Naive B cell (primary cell): ENCODE measurements at regions not wholly inside any gene's neighbourhood (a gene's known extent, or its start where the extent isn't known, plus 50 kb on each side); places are given as distances from the start of the nearest gene placed in this dataset.
"Not testable (repeated sequence)": the region's sequence is repeated elsewhere in the genome, so short reads cannot be mapped to it uniquely, and the experiment has no call there.

Source experiments
- ATAC-seq, 2 donors: fragments of 150-1000 bp; cut with Tn5 transposase; 2 replicates each; pipeline ENCODE4 v1.10.0; 2021; ENCODE audit warnings: low read depth in 2 of 2, mild to moderate bottlenecking in 2 of 2, moderate library complexity in 2 of 2
- DNase-seq: peaks from one replicate; pipeline ENCODE4 v3.0.0; 2022
- H3K27ac Mint-ChIP-seq, 6 donors: one replicate each; pipeline ENCODE4 v1.8.0; 2020 to 2022; ENCODE audit warnings: mild to moderate bottlenecking in 6 of 6, mixed read lengths in 6 of 6, moderate library complexity in 5 of 6, inconsistent platforms in 2 of 6
- H3K27me3 Mint-ChIP-seq, 3 donors: one replicate each; pipeline ENCODE4 v1.8.0; 2021 to 2022; ENCODE audit warnings: mixed read lengths in 3 of 3, mild to moderate bottlenecking in 1 of 3
- H3K36me3 Mint-ChIP-seq, 2 donors: one replicate each; pipeline ENCODE4 v1.8.0; 2020 to 2022; ENCODE audit warnings: mixed read lengths in 2 of 2, inconsistent platforms in 1 of 2, mild to moderate bottlenecking in 1 of 2
- H3K4me1 Mint-ChIP-seq, 3 donors: one replicate each; pipeline ENCODE4 v1.8.0; 2020 to 2022; ENCODE audit warnings: mixed read lengths in 3 of 3, inconsistent platforms in 1 of 3, mild to moderate bottlenecking in 1 of 3, moderate library complexity in 1 of 3
- H3K4me3 Mint-ChIP-seq, 8 donors: one replicate each; pipeline ENCODE4 v1.8.0; 2020 to 2022; ENCODE audit warnings: mild to moderate bottlenecking in 8 of 8, mixed read lengths in 8 of 8, moderate library complexity in 8 of 8, inconsistent platforms in 2 of 8
- H3K9me3 Mint-ChIP-seq, 7 donors: one replicate each; pipeline ENCODE4 v1.8.0; 2020 to 2022; ENCODE audit warnings: mixed read lengths in 7 of 7, mild to moderate bottlenecking in 5 of 7, inconsistent platforms in 2 of 7, moderate library complexity in 1 of 7

DNA sequence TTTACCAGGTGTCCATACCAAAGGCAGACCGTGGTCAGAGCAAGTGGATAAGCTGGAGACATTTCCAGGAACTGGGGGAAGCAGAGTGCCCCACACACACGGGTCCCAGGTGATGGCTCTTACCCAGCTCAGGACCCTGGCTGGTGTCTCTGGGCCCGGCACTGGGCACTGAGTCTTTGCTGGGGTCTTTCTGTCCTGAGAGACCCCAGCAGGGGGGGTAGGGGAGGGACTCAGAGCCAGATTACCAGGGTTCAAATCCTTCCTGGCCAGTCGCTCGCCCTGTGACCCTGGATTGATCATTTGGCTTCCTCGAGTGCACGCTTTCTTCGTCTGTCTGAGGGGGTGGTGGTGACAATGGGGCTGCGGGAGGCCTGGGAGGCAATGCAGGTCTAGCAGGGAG lies 95.7 kb downstream of the PLXNA1 start:
- no peak for DNase-seq

DNA sequence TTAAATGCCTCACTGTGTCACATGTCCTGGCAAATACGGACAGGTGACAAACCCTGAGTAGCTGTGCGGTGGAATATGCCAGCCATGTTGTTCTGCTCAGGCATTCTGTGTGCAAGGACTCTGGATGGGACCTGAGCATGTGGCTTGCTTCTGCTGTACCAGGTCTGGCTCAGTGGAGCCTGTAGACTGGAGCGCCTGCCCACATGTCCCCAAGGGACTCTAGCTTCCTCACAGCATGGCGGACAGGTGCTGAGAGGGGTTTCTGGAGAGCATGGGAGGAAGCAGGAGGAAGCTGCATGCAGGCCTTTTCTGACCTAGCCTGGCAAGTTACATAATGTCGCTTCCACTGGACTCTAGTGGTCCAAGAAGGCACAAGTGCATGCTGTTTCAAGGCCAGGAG lies 96.3 kb downstream of the PLXNA1 start:
- Mint-ChIP-seq H3K27ac (no peak overlapping the region), H3K4me1 (peaks cover 0 to 12% (median 7%) of the 10 kb centered on the region in 3 donors), H3K36me3 (no peaks in the 10 kb centered on the region), H3K27me3 (peaks cover 13 to 37% (median 36%) of the 10 kb centered on the region in 3 donors), H3K4me3 (no peak overlapping the region), H3K9me3 (peaks cover 0 to 9% (median 0%) of the 10 kb centered on the region in 7 donors)
- ATAC-seq (no peak), DNase-seq (no peak)

More for the DNA sequence above, 95.7 kb downstream of the PLXNA1 start:
- no peak overlapping the region for H3K27ac Mint-ChIP-seq
- H3K4me3 Mint-ChIP-seq = no peak overlapping the region
- ATAC-seq = no peak
- H3K4me1 Mint-ChIP-seq = peaks cover 0 to 14% (median 8%) of the 10 kb centered on the region in 3 donors
- peaks cover 0 to 9% (median 0%) of the 10 kb centered on the region in 7 donors for H3K9me3 Mint-ChIP-seq
- H3K36me3 Mint-ChIP-seq = no peaks in the 10 kb centered on the region
- peaks cover 8 to 32% (median 30%) of the 10 kb centered on the region in 3 donors for H3K27me3 Mint-ChIP-seq

DNA sequence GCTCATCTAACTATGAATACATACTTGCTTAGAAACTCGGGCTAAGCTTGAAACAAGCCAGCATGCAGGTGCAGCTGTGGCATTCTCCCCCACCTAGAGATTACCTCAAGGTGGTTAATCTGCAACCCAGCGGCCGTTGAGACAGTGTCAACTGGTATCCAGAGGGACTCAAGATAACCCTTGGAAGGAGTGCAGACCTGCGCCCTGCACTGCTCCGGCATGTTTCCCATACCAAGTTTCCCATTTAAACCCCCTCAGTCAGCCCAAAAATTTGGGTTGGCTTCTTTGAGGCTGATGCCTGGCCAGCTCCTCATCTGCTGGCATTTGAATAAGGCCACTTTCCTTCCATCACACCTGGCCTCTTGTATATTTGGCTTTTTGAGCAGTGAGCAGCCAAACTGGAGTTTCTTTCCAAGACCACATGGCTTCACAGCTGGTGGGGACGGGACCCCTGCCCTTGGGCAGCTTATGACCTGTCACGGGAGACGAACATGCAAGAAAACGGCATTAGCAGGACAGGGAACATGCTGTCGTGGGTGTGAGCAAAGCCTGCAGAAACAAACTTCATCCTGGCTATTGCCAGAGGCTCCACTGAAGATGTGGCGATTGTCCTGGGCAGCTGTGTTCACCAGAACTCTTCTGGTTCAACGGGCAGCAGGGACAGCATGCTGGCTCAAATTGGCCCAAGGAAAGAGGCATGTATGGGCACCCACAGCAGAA lies 98.2 kb downstream of the PLXNA1 start:
- no peak overlapping the region for H3K27ac Mint-ChIP-seq
- no peak overlapping the region for H3K4me3 Mint-ChIP-seq
- DNase-seq = no peak
- H3K27me3 Mint-ChIP-seq = peaks cover 13 to 44% (median 43%) of the 10 kb centered on the region in 3 donors
- no peaks in the 10 kb centered on the region for H3K36me3 Mint-ChIP-seq
- no peak for ATAC-seq
- no peaks in the 10 kb centered on the region for H3K4me1 Mint-ChIP-seq
- H3K9me3 Mint-ChIP-seq = peaks cover 0 to 3% (median 0%) of the 10 kb centered on the region in 7 donors

DNA sequence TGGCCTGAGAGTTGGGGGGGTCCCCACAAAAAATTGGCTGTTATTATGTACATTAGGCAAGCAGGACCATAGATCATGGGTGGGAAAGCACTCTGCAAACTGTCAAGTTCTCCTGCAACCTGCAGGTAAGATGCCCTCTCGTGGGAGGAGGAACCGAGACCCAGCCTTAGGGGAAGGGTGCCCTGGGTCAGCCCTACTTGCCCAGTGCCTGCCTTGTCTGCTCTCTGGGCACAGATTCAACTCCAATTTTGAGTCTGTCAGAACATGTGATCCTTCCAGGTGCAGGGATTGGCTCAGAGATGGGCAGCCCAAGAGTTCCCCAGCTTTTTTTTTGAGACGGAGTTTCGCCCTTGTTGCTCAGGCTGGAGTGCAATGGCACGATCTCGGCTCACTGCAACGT lies 99.2 kb downstream of the PLXNA1 start:
- H3K27ac Mint-ChIP-seq = no peak overlapping the region
- ATAC-seq (no peak), DNase-seq (no peak)
- H3K9me3 Mint-ChIP-seq = peaks cover 0 to 3% (median 0%) of the 10 kb centered on the region in 7 donors
- no peaks in the 10 kb centered on the region for H3K36me3 Mint-ChIP-seq
- peaks cover 13 to 51% (median 38%) of the 10 kb centered on the region in 3 donors for H3K27me3 Mint-ChIP-seq
- no peak overlapping the region for H3K4me3 Mint-ChIP-seq
- no peaks in the 10 kb centered on the region for H3K4me1 Mint-ChIP-seq

DNA sequence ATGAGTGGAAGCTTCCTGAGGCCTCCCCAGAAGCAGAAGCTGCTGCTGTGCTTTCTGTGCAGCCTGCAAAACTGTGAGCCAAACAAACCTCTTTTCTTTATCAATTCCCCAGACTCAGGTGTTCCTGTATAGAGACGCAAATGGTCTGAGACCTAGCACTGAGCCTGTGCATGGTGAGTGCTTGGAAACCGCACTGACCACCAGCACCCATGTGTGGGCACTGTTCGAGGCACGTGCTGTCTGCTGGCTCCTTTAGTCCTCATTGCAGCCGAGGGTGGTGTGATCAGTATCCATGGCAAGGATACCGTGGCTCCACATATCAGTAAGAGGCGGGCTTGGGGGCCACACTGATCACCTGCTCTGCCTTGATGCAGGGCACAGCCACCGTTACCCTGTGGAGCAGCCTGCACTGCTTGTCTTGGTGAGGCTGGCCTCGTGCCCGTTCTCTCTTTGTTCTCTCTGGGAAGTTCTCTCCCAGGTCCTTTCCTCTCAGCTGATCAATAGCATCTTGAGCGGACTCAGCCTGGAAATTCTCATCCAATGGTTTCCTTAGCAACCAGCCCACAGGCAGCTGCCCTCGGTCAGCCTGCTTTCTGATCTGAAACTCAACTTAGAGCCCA lies 101.0 kb downstream of the PLXNA1 start:
- H3K9me3 Mint-ChIP-seq = peaks cover 0 to 3% (median 0%) of the 10 kb centered on the region in 7 donors
- H3K4me3 Mint-ChIP-seq = no peak overlapping the region
- DNase-seq (no peak), ATAC-seq (no peak)
- peaks cover 13 to 51% (median 43%) of the 10 kb centered on the region in 3 donors for H3K27me3 Mint-ChIP-seq
- no peak overlapping the region for H3K27ac Mint-ChIP-seq
- H3K36me3 Mint-ChIP-seq = no peaks in the 10 kb centered on the region
- H3K4me1 Mint-ChIP-seq = no peaks in the 10 kb centered on the region

DNA sequence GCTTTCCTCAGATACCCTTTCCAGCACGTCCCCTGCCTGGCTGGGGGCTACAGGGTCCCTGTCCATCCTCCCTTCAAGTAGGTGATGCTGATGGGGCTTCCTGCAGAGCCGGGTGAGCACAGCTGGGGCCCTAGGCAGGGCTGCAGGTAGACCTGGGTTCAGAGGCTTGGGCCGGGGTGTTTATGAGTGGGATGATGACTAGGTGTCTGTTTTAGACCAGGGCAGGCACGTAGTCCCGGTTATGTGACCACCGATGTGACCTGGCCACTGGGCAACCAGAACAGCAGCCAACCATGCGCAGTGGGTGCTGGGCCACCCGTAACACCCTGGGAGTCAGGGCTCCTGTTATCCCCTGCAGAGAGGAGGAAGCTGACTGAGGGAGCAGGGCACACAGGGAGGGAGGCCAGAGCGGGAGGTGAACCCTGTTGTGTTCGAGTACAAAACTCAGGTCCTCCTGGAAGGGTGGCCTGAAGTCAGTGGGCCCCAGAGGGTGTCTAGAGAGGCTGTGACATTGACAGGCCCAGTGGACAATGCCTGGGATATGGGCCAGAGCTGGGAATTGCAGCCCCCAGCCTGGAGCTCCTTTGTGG lies 101.6 kb downstream of the PLXNA1 start:
- DNase-seq (no peak), ATAC-seq (no peak)
- no peak overlapping the region for H3K4me3 Mint-ChIP-seq
- H3K27ac Mint-ChIP-seq = no peak overlapping the region
- H3K9me3 Mint-ChIP-seq = peaks cover 0 to 3% (median 0%) of the 10 kb centered on the region in 7 donors
- H3K4me1 Mint-ChIP-seq = no peaks in the 10 kb centered on the region
- H3K36me3 Mint-ChIP-seq = no peaks in the 10 kb centered on the region
- H3K27me3 Mint-ChIP-seq = peaks cover 16 to 57% (median 48%) of the 10 kb centered on the region in 3 donors

DNA sequence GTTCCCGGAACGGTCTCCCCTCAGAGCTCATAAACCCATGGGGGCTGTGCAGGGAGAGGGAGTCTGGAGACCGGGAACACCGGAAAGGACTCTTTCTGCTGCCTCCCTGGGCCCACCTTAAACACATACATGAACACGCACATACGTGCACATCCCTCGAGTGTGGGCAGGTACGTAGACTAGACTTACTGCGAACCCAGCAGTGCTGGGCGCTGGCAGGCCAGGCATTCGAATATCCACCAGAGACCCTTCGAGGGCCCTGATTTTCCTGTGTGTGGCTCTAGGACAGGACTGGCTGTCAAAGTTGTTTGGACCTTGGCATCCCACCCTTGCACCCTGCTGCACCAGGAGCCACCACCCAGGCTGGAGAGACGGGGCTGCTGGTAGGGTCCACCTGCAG lies 102.7 kb downstream of the PLXNA1 start:
- DNase-seq = no peak
- Mint-ChIP-seq H3K36me3 (no peaks in the 10 kb centered on the region), H3K9me3 (no peaks in the 10 kb centered on the region), H3K27ac (no peak overlapping the region), H3K4me3 (no peak overlapping the region), H3K4me1 (no peaks in the 10 kb centered on the region), H3K27me3 (peaks cover 20 to 57% (median 55%) of the 10 kb centered on the region in 3 donors)
- ATAC-seq = no peak

DNA sequence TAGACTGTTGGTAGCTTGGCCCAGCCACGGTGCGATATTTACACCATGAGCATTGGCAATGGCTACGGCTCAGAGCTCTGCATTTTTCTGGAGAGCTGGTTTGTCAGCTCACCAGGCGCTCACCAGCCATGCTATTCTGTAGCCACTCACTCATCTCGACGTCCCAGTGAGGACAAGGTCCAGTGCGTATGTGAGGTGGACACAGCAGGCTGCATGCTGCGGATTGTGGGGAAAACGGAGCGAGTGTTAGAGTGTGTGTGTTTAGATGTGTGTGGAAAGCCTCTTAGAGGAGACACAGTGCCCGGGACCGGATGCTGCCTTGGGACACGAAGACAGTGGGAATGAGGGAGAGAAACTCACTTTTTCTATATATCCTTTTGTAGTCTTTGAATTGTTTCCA lies 103.7 kb downstream of the PLXNA1 start:
- Mint-ChIP-seq H3K27me3 (peaks cover 23 to 57% (median 53%) of the 10 kb centered on the region in 3 donors), H3K27ac (peak overlapping the region in 1 of 6 donors; percentile 47)
- not testable (repeated sequence) for H3K4me1 Mint-ChIP-seq, H3K36me3 Mint-ChIP-seq, H3K4me3 Mint-ChIP-seq, H3K9me3 Mint-ChIP-seq, ATAC-seq, DNase-seq

DNA sequence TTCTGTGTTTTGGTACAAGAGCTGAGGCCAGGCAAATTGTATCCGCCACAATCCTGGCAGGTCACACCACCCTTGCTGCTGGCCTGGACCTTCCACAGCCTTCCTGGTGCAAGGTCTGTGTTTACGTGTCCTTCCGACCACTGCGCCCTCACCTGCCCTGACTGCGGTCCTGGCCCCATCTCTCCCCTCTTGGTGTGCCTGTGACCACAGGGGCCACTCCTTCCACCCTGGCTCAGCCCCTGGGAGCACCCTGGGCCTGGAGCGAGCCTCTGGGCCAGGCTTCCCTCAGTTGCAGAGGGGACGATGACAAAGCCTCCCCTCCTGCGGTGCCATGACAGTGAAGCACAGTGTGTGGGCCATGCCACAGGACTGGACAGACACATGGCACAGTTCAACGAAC lies 104.5 kb downstream of the PLXNA1 start:
- DNase-seq = no peak
- no peak for ATAC-seq
- Mint-ChIP-seq H3K4me3 (no peak overlapping the region), H3K27ac (peak overlapping the region in 1 of 6 donors; percentile 14), H3K9me3 (peaks cover 0 to 3% (median 0%) of the 10 kb centered on the region in 7 donors), H3K36me3 (no peaks in the 10 kb centered on the region), H3K4me1 (no peaks in the 10 kb centered on the region), H3K27me3 (peaks cover 23 to 59% (median 54%) of the 10 kb centered on the region in 3 donors)

DNA sequence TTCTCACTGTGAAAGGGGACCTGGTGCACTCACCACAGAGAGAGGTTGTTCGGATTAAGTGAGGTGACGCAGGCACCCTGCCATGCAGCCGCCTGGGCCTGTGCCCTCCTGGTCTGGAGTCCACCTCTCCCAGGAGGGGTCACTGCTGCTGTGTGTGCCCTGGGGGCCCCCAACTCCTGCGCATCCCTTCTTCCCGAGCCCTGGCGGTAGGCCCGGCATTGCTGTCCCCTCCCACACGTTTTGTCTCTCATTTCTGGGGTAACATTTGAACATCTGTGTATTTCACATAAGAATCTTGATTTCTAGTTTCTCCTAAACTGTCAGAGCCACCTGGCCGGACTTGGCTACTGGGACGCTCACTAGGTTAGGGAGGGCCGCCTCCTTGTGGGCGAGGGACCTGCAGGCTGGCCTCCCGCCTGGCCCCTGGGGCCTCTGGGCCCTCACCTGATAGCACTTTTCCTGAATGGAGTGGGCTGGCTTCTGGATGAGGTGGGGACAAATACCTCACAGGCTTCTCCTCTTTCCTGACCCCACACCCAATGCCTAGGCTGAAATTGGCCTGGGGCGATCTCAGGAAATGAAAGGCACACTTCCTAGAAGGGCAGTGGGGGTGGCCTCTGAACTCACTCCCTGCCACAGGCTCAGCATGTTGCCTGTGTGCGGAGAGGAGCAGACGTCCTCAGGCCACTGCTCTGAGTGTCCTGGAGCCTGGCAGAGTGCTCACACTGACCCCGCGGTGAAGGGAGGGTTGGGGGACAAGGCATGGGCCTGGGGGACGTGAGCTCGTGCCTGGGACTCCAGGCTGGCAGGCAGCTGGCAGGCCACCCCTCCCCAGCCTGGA lies 104.2 kb upstream of the PRR23E start:
- Mint-ChIP-seq H3K36me3 (no peaks in the 10 kb centered on the region), H3K9me3 (peaks cover 0 to 3% (median 0%) of the 10 kb centered on the region in 7 donors), H3K27me3 (peaks cover 15 to 52% (median 49%) of the 10 kb centered on the region in 3 donors), H3K4me3 (no peak overlapping the region), H3K4me1 (no peaks in the 10 kb centered on the region), H3K27ac (no peak overlapping the region)
- ATAC-seq (no peak), DNase-seq (no peak)

DNA sequence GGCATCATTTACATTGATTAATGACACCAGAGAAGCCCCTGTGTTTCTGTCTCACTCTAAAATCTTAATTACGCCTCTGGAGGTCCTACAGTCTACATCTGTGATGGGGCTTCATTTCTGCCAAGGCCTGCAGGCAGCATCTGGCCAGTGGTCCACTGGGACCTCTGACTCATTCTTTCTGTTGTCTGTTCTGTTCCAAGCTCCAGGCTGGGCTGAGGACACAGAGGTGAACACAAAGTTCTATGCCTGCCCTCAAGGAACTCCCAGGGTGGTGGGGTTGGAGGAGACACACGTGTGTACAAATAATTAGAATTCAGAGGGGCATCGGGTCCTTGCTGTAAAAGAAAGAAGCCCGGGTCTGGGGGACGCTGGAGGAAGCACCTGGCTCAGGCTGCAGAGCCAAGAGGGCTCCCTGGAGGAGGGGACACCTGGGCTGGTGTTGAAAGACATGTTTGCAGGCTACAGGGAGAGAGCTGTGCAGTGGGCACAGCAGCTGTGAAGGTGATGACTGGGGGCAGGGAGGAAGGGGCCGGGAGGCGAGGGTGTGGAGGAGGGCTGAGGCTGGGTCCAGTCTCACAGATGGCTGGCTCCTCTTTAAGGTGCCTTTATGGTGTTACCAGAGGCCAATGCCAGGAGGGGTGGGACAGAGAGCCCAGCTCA lies 103.3 kb upstream of the PRR23E start:
- DNase-seq = no peak
- Mint-ChIP-seq H3K27ac (peak overlapping the region in 1 of 6 donors; percentile 69), H3K4me3 (no peak overlapping the region), H3K27me3 (peaks cover 10 to 44% (median 40%) of the 10 kb centered on the region in 3 donors), H3K36me3 (no peaks in the 10 kb centered on the region), H3K4me1 (no peaks in the 10 kb centered on the region), H3K9me3 (peaks cover 0 to 3% (median 0%) of the 10 kb centered on the region in 7 donors)
- ATAC-seq = no peak

DNA sequence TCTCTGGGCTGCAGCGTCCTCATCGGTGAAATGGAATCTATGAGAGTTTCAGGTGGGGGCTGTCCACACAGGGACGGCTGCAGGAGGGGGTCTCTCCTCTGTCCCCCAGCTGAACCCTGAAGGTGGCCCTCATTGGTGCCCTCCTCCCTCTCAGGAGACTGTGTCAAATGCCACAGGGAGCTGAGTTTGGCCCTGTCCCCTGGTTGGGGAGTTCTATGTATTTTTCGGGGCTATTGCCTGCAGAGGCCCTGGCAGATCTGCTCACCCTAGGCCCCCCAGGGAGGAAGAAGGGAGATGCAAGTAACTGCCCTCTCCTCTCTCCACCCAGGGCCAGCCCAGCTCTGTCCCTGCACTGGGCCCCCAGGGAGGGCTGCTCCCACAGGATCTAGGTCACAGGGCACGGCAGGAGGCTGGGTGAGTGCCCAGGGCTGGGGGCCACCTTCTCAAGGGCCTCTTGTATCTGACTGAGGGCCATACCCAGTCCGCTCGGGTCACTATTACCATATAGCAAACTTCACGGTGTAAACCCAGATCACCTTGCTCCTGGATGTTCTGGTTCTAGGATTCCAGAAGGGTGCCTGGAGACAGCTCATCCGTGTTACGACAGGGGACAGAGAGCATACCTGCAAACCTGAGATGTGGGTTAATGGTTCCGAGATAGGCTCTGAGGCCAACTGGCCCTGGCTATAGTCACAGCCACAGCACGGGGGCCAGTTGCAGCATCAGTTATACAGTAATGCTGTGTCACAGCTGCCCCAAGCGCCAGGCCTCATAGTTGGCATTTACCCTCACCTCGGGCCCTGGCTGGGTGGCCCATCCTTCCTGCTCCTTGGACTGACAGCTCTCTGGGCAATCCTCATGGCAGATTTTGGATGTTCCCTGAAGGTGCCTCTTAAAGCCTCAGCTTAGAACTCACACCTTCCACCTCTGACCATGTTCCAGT lies 102.4 kb upstream of the PRR23E start:
- no peak overlapping the region for H3K27ac Mint-ChIP-seq
- H3K4me3 Mint-ChIP-seq = no peak overlapping the region
- DNase-seq = no peak
- H3K27me3 Mint-ChIP-seq = peaks cover 15 to 41% (median 36%) of the 10 kb centered on the region in 3 donors
- H3K36me3 Mint-ChIP-seq = no peaks in the 10 kb centered on the region
- H3K4me1 Mint-ChIP-seq = no peaks in the 10 kb centered on the region
- no peak for ATAC-seq
- H3K9me3 Mint-ChIP-seq = peaks cover 0 to 4% (median 3%) of the 10 kb centered on the region in 7 donors
